ENCODE measurements at regions not wholly inside any gene's neighbourhood (a gene's known extent, or its start where the extent isn't known, plus 50 kb on each side); places are given as distances from the start of the nearest gene placed in this dataset.
"Not testable (repeated sequence)": the region's sequence is repeated elsewhere in the genome, so short reads cannot be mapped to it uniquely, and the experiment has no call there.

DNA sequence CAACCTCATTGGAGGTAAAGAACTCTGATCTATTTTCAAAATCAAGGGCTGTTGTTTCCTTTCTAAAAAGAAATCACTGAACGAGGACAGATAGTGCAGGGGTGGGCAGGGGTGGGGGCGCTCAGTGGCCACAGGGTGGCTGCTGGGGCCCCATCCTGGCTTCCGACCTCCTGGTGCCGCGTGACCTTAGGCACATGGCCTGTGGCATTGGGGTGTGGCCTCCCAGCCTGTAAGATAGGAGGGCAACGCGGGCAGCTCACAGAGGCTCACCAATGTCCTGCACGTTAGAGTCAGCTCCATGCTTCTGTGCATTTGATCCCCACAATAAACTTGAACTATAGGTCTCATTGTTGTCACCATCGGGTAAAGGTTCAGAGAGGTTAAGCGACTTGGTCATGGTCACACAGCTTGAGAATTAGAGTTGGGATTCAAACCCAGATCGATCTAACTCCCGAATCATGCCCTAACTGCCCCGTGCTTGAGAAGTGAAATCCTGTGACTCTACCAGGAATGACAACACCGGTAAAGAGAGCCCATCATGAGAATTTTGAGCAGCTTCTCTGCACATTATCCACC is 148.0 kb upstream of the SLC6A11 start:
- no peak for DNase-seq

GRCh38 chr3:10669490-10670048 is 146.5 kb upstream of the SLC6A11 start:
- DNase-seq: no peak

GRCh38 chr3:10672422-10672821 is 143.6 kb upstream of the SLC6A11 start:
- DNase-seq: no peak

GRCh38 chr3:10674578-10674977 is 141.4 kb upstream of the SLC6A11 start:
- DNase-seq: no peak

- DNase-seq: no peak
Observed at GRCh38 chr3:10676905-10677304, 139.1 kb upstream of the SLC6A11 start.

- no peak for DNase-seq
Observed at GRCh38 chr3:10678796-10679376, 137.1 kb upstream of the SLC6A11 start.

- no peak for DNase-seq
Observed at GRCh38 chr3:10680796-10681195, 135.2 kb upstream of the SLC6A11 start.

DNA sequence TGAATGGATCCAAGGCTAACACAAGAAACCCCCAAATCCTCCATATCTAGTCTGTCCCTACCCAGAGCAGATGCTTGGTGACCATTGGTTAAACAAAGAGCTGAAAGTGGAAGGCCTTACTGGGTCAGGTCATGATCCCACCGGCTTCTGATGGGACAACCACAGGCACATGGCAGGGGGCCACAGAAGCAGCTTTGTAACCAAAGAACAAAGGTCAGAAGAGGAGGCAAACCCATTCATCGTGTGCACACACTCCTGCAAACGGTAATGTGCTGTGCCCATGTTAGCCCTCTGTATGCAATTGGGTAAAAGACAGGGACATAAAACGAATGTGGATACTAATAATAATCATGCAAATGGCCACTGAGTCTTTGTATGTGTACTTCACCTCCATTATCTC is 133.3 kb upstream of the SLC6A11 start:
- no peak for DNase-seq

GRCh38 chr3:10683106-10683505 is 132.9 kb upstream of the SLC6A11 start:
- DNase-seq: no peak

- DNase-seq: no peak
Observed at GRCh38 chr3:10688126-10688525, 127.9 kb upstream of the SLC6A11 start.

GRCh38 chr3:10688548-10689172 is 127.4 kb upstream of the SLC6A11 start:
- DNase-seq: no peak

DNA sequence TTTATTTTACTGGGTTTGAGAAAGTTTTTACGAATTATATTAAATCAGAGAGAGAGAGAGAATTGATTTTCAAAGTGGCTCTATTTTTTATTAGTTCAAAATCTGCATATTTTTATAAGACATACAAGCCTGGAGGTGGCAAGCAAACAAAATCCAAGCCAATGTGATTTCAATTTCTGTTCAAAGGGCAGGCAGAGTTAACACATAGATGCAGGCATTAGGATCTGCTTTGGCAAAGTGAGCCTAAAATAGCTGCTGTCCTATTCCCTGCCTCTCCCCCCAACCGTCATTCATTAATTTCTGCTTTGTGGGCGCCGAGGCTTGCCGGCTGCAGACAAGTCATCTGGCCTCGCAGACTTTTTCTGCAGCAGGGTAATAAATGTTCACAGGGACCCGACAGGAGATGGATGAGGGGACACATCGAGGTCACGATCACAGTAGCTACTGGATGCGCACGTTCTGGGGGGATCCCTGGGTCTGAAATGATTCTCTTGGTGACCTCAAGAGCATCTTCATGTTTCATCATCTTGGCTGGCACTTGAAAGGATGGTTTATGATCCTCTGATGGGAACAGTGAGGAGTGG is 123.9 kb upstream of the SLC6A11 start:
- DNase-seq: no peak

DNA sequence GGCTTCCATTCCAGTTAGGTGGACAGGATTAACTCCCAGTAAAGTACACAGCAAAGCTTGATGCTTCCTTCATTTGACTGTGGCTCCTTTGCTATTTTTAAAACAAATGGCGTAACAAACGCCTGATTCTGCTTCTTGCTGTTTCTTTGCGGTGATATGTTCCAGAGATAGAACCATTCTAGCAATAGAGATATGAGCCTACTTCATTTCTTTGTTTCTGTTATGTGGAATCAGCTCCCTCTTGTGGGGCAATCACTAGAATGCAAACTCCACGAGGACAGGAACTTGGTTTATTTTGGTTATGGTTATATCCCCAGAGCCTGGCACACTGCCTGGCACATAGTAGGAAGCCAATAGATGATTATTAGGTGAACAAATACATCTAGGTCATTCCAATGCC is 122.6 kb upstream of the SLC6A11 start:
- DNase-seq: no peak

GRCh38 chr3:10694179-10694578 is 121.8 kb upstream of the SLC6A11 start:
- no peak for DNase-seq

GRCh38 chr3:10695186-10695585 is 120.8 kb upstream of the SLC6A11 start:
- not testable (repeated sequence) for DNase-seq

GRCh38 chr3:10695595-10696285 is 120.3 kb upstream of the SLC6A11 start:
- no peak for DNase-seq

DNA sequence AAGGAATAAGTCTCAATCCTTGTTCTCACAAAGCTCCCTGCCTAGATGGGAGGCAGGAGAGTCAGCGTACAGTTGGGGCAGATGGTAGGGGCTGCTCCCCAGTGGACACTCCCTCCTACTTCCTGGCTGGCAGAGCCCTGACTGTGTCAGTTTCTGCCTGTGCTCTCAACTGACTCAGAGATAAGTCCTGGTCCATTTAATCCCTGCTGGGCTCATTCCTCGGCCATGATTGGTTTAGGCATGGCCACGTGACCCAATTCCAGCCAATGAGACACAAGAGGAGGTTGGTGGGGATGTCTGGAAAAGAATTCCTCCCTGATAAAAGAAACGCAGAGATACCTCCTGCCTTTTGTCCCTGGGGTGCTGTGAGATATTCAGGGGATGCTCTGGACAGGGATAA is 118.1 kb upstream of the SLC6A11 start:
- DNase-seq: no peak

DNA sequence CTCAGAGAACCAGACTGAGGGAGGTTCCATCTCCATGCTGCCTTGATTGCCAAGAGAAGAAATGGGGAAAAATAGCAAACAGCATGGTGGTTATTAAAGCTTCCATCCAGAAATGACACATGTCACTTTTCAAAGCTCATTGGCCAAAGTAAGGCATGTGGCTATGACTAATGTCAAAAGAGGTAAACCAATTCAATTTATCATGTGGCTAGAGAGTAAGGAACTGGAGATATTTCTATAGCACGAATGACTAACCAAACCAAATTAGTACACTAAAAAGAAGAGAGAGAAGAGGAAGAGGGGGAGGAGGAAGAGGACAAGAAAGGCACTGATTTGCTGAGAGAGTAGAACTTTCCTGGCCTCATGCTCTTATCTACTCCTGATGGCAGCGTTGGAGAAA is 115.2 kb upstream of the SLC6A11 start:
- DNase-seq: no peak

DNA sequence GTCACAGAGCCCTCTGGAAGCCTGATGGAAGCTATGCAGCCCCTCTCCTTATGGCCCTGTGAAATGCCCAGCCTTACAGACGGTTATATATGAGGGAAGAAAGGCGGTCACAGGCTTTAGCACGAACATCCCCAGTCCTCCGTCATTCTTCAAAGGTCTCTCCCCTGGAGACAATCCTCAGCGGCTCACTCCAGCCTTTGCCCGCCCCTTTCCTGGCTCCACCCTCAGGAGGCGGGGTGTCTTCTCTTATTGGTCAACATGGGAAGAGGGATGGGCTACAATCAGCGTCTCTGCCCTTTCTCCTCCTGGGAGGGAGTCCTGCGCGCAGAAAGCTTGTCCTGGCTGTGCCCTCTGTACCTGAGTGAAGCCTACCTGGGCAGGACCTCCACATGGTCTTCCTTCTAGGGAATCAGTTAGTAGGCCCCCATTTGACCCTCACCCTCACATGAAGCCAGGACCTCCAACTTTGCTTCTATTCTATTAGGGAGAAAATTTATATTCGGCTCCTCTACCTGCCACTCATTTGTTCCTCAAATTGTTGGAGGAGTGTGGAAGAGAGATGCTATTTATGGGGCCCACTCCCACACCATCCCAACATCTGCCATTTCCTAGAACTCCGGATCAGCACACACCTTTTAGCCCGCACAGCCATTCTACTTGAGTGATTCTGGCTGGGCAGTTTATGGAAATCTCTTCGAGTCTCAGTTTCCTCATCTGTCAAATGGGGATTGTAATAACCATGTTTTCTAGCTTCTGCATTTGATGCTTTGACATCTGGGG is 112.9 kb upstream of the SLC6A11 start:
- no peak for DNase-seq

- no peak for DNase-seq
Observed at GRCh38 chr3:10703875-10704274, 112.2 kb upstream of the SLC6A11 start.

GRCh38 chr3:10706156-10706739 is 109.8 kb upstream of the SLC6A11 start:
- DNase-seq: no peak

GRCh38 chr3:10706740-10707399 is 109.2 kb upstream of the SLC6A11 start:
- no peak for DNase-seq

Measured in NCI-H1092 treated with DMSO at 0.1 percent for 48 hours (cell line).